RWPE2 (cell line): ENCODE measurements at regions not wholly inside any gene's neighbourhood (a gene's known extent, or its start where the extent isn't known, plus 50 kb on each side); places are given as distances from the start of the nearest gene placed in this dataset.
A peak's percentile ranks its signal among the peaks of the same experiment; 100 is the strongest.

Source experiments
- ATAC-seq: fragments of 200-7000 bp; cut with Tn5 transposase; 3 replicates; pipeline ENCODE4 v1.9.1; 2021; ENCODE audit warnings: low read depth
- DNase-seq: peaks from one replicate; pipeline ENCODE4 v3.0.0-alpha.2; 2020; ENCODE audit warnings: low spot score
- H3K27ac ChIP-seq: fragments of 450-650 bp; 2 replicates; pipeline ENCODE4 v1.5.1; 2017; ENCODE audit warnings: mild to moderate bottlenecking; ENCODE audit not compliant: poor library complexity, severe bottlenecking
- H3K27me3 ChIP-seq: fragments of 250-450 bp; sonication (Bioruptor Pico); 2 replicates; pipeline ENCODE4 v1.5.1; 2021; ENCODE audit warnings: mild to moderate bottlenecking, moderate library complexity; ENCODE audit not compliant: insufficient read depth, poor library complexity, severe bottlenecking
- H3K36me3 ChIP-seq: fragments of 250-450 bp; sonication (Bioruptor Pico); 2 replicates; pipeline ENCODE4 v1.5.1; 2020; ENCODE audit warnings: low read depth, mild to moderate bottlenecking, moderate library complexity
- H3K4me1 ChIP-seq: fragments of 250-450 bp; sonication (Bioruptor Pico); 2 replicates; pipeline ENCODE4 v1.5.1; 2021; ENCODE audit warnings: mild to moderate bottlenecking, moderate library complexity; ENCODE audit not compliant: insufficient read depth, poor library complexity, severe bottlenecking
- H3K4me3 ChIP-seq: fragments of 250-450 bp; sonication (Bioruptor Pico); 2 replicates; pipeline ENCODE4 v1.5.1; 2021; ENCODE audit warnings: mild to moderate bottlenecking, moderate library complexity; ENCODE audit not compliant: severe bottlenecking
- H3K9me3 ChIP-seq: fragments of 250-450 bp; sonication (Bioruptor Pico); 2 replicates; pipeline ENCODE4 v1.5.1; 2021; ENCODE audit warnings: mild to moderate bottlenecking, moderate library complexity; ENCODE audit not compliant: severe bottlenecking
- CTCF ChIP-seq: fragments of 450-650 bp; IDR thresholded peaks from one replicate; pipeline ENCODE4 v1.5.1; 2017; ENCODE audit warnings: mild to moderate bottlenecking, moderate library complexity; ENCODE audit not compliant: poor library complexity, severe bottlenecking

DNA sequence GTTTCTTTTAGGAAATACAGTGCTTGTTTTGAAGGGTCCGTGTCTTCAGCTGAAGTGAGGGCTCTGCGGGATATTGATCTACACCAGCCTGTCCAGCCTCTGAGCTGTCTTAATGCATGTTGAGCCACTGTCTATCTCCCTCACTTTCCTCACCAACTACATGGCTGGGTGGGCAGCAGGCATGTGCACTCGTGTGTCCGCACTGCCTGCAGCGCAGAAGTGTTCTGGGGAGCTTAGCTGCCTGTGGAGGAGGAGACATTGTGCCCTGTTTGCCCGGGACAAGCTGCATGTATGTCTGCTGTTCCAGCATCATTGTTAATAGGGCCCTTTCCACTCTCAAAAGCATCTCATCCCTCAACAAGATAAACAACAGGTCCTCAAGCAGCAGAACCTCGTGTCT lies 133.1 kb upstream of the EEPD1 start:
- Histone ChIP-seq H3K27me3 (no peaks in the 10 kb centered on the region), H3K4me3 (no peak overlapping the region), H3K27ac (no peak overlapping the region), H3K36me3 (no peaks in the 10 kb centered on the region), H3K9me3 (no peaks in the 10 kb centered on the region), H3K4me1 (no peaks in the 10 kb centered on the region)
- ATAC-seq (no peak), DNase-seq (no peak)
- TF ChIP-seq CTCF = no peak

GRCh38 chr7:36021367-36021766 lies 131.7 kb upstream of the EEPD1 start:
- Histone ChIP-seq H3K4me3 (no peak overlapping the region), H3K9me3 (no peaks in the 10 kb centered on the region), H3K36me3 (no peaks in the 10 kb centered on the region), H3K27me3 (no peaks in the 10 kb centered on the region), H3K27ac (no peak overlapping the region), H3K4me1 (no peaks in the 10 kb centered on the region)
- peak; percentile 39 for TF ChIP-seq CTCF
- DNase-seq (no peak), ATAC-seq (no peak)

DNA sequence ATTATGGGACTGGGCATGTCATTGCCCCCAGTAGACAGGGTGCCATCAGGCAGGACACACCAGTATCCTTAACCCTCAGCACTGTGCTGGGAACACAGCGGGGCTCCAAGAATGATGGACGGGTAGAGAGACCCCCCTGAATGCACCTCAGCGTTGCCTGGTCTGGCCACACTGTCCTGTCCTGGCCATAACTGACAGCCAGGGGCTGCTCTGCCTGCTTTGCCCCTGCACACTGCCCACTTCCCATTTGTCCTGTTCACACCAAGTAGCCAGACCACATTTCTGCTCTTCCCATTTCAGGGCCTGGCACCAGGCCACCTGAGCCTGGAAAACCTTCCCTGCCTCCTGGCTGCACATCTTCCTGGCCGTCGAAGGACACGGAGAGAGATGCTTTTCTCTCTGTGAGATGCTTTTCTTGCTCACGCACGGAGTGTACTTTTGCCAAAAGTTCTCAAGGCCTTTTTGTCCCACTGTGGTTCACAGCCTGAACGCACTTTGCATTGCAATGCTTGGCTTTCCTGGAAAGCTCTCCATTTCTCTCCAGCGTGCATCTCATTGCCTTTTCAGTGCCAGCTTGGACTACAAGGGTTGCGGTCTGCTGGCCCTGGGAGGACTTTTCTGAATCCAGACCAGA lies 131.0 kb upstream of the EEPD1 start:
- H3K4me1 ChIP-seq = no peaks in the 10 kb centered on the region
- ATAC-seq = no peak
- H3K27me3 ChIP-seq = no peaks in the 10 kb centered on the region
- no peak for DNase-seq
- no peak for TF ChIP-seq CTCF
- H3K27ac ChIP-seq = no peak overlapping the region
- H3K36me3 ChIP-seq = no peaks in the 10 kb centered on the region
- H3K4me3 ChIP-seq = no peak overlapping the region
- no peaks in the 10 kb centered on the region for H3K9me3 ChIP-seq

DNA sequence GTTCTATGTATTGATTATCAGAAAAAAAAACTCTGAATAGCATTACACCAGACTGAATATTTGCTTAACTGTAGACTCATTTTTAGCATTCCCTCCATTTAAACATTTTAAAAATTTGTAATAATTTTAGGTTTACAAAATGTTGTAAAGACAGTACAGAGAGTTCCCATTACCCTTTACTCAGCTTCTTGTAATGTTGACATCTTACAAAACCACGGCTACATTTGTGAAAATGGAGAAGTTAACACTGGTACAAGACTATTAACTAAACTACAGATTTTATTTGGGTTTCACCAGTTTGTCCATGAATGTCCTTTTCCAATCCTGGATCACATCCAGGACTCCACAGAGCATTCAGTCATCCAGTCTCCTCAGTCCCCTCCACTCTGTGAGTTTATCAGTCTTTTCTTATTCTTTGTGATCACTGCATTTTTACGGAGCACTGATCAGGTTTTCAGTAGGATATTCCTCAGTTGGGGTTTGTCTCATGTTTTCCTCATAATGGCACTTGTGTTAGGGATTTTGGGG lies 130.0 kb upstream of the EEPD1 start:
- Histone ChIP-seq H3K4me1 (no peaks in the 10 kb centered on the region), H3K36me3 (no peaks in the 10 kb centered on the region), H3K27me3 (no peaks in the 10 kb centered on the region), H3K27ac (no peak overlapping the region), H3K4me3 (no peak overlapping the region), H3K9me3 (no peaks in the 10 kb centered on the region)
- no peak for DNase-seq
- no peak for TF ChIP-seq CTCF
- ATAC-seq = no peak

DNA sequence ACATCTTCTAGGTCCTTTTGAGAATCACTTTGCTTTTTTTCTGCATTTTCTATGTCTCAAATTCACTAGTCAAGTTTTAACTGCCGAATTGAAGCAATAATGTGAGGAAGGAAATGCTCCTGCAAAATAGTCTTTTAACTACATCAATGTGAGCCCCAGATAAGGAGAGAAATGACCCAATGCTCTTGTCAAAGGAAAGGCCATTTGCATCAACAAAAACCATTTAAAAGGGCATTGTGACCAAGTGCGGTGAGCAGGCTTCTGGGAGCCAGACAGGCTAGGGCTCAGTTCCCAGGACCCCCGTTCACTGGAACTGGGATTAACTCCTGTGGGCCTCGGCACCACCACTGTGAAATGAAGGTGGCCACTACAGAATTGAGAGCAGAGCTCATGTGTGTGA lies 127.9 kb upstream of the EEPD1 start:
- DNase-seq (no peak), ATAC-seq (no peak)
- no peaks in the 10 kb centered on the region for H3K27me3 ChIP-seq
- TF ChIP-seq CTCF = no peak
- H3K27ac ChIP-seq = no peak overlapping the region
- H3K4me1 ChIP-seq = no peaks in the 10 kb centered on the region
- no peak overlapping the region for H3K4me3 ChIP-seq
- H3K9me3 ChIP-seq = no peaks in the 10 kb centered on the region
- H3K36me3 ChIP-seq = no peaks in the 10 kb centered on the region
